K562 (cell line): ENCODE measurements at regions not wholly inside any gene's neighbourhood (a gene's known extent, or its start where the extent isn't known, plus 50 kb on each side); places are given as distances from the start of the nearest gene placed in this dataset.

ENCODE experiments used
- HCFC1 ChIP-seq: IDR thresholded peaks from 2 replicates; pipeline ENCODE4 v1.6.1; 2012; ENCODE audit warnings: low read depth, low read length, improper control_type of control experiment
- KDM4B ChIP-seq, 2 experiments: fragments of 450-650 bp in 1 of 2; sonication (generic) in 1 of 2; IDR thresholded peaks; 2 replicates each; pipeline ENCODE4 v1.6.1; 2016 to 2017; ENCODE audit warnings: borderline replicate concordance in 2 of 2, antibody characterized with exemption in 1 of 2, low read depth in 1 of 2, mild to moderate bottlenecking in 1 of 2
- NCOA4 ChIP-seq: fragments of 450-650 bp; IDR thresholded peaks from 2 replicates; pipeline ENCODE4 v1.6.1; 2018; ENCODE audit warnings: mild to moderate bottlenecking; ENCODE audit not compliant: partially characterized antibody
- NFIC ChIP-seq: fragments of 450-650 bp; IDR thresholded peaks from 2 replicates; pipeline ENCODE4 v1.6.1; 2017; ENCODE audit warnings: mild to moderate bottlenecking, inconsistent platforms
- PTBP1 ChIP-seq: fragments of 200-400 bp; formaldehyde crosslinking; IDR thresholded peaks from 2 replicates; pipeline ENCODE4 v1.6.1; 2017; ENCODE audit warnings: low read depth, low read length
- ZFP1 ChIP-seq: fragments of 450-650 bp; formaldehyde crosslinking; IDR thresholded peaks from 2 replicates; pipeline ENCODE4 v1.4.0; 2020; ENCODE audit warnings: mild to moderate bottlenecking, mixed read lengths
- TF ChIP-seq, protein P1 (sequence below), 3 experiments: IDR thresholded peaks in 2 of 3; conservative IDR thresholded peaks in 1 of 3; 2 replicates each; pipeline ENCODE4 v1.5.1; 2011 to 2012; ENCODE audit warnings: low read length in 3 of 3, mild to moderate bottlenecking in 3 of 3, control low read depth in 2 of 3, improper control_type of control experiment in 1 of 3, inconsistent platforms in 1 of 3, low read depth in 1 of 3, mixed read lengths in 1 of 3, moderate library complexity in 1 of 3; ENCODE audit not compliant: insufficient read depth in 2 of 3
- TF ChIP-seq, protein P2 (sequence below), 2 experiments: fragments of 450-650 bp in 1 of 2; sonication (generic) in 1 of 2; formaldehyde crosslinking in 1 of 2; IDR thresholded peaks; 2 replicates each; pipeline versions ENCODE4 v1.7.1 to v1.9.0; 2016 to 2022; ENCODE audit warnings: inconsistent platforms in 1 of 2, mild to moderate bottlenecking in 1 of 2, missing genetic modification reagents in 1 of 2

DNA sequence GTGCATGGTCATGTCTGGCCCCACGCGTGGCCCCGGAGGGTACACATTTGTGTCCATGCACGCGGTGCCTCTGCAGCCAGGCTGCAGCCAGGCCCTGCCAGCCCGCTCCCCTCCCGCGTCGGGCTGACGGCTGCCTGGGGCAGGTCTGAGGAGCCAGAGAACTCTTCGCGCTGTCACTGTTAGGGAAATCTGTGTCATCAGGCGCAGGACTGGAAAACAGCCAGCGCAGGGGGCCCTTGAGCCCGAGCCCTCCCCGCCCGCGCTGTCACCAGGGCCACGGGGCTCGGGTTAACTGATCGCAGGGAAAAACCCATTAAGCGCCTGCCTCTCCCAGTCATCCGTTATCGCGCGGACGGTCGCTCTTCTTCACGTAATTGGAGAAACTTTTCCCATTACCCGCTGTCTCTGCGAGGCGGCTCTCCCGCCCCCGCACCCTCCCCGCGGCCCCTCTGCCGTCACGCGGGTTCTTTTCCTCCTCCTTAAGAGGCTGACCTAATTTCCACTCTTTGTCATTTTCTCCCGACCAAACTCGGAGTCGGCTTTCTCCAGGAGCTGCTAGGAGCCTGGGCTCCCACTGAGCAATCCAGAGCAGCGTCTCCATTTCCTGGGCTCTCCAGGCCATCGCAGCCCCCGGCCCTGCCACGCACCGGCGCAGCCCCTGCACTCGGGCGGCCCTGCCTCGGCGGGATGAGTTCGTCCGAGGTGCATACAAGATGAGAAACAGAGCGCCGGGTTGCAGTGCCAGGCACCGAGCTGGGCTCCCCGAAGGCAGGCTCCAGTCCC lies 57.5 kb upstream of the PRR23E start:
- TF ChIP-seq PTBP1 (no peak), HCFC1 (no peak), KDM4B (IDR thresholded peaks at IDR 0.05; ENCODE audit: borderline replicate concordance in 2 of 2, low read depth in 1 of 2) (no peak), NCOA4 (no peak), NFIC (no peak), ZFP1 (CRISPR knock-in tag) (no peak)
- TF ChIP-seq, protein P1, sequence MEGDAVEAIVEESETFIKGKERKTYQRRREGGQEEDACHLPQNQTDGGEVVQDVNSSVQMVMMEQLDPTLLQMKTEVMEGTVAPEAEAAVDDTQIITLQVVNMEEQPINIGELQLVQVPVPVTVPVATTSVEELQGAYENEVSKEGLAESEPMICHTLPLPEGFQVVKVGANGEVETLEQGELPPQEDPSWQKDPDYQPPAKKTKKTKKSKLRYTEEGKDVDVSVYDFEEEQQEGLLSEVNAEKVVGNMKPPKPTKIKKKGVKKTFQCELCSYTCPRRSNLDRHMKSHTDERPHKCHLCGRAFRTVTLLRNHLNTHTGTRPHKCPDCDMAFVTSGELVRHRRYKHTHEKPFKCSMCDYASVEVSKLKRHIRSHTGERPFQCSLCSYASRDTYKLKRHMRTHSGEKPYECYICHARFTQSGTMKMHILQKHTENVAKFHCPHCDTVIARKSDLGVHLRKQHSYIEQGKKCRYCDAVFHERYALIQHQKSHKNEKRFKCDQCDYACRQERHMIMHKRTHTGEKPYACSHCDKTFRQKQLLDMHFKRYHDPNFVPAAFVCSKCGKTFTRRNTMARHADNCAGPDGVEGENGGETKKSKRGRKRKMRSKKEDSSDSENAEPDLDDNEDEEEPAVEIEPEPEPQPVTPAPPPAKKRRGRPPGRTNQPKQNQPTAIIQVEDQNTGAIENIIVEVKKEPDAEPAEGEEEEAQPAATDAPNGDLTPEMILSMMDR (IDR thresholded peaks at IDR 0.05 in 2 of 3, conservative IDR thresholded peaks at IDR 0.05 in 1 of 3; ENCODE audit: insufficient read depth in 2 of 3, low read depth in 1 of 3, low read length in 3 of 3): no peak
- TF ChIP-seq, protein P2, sequence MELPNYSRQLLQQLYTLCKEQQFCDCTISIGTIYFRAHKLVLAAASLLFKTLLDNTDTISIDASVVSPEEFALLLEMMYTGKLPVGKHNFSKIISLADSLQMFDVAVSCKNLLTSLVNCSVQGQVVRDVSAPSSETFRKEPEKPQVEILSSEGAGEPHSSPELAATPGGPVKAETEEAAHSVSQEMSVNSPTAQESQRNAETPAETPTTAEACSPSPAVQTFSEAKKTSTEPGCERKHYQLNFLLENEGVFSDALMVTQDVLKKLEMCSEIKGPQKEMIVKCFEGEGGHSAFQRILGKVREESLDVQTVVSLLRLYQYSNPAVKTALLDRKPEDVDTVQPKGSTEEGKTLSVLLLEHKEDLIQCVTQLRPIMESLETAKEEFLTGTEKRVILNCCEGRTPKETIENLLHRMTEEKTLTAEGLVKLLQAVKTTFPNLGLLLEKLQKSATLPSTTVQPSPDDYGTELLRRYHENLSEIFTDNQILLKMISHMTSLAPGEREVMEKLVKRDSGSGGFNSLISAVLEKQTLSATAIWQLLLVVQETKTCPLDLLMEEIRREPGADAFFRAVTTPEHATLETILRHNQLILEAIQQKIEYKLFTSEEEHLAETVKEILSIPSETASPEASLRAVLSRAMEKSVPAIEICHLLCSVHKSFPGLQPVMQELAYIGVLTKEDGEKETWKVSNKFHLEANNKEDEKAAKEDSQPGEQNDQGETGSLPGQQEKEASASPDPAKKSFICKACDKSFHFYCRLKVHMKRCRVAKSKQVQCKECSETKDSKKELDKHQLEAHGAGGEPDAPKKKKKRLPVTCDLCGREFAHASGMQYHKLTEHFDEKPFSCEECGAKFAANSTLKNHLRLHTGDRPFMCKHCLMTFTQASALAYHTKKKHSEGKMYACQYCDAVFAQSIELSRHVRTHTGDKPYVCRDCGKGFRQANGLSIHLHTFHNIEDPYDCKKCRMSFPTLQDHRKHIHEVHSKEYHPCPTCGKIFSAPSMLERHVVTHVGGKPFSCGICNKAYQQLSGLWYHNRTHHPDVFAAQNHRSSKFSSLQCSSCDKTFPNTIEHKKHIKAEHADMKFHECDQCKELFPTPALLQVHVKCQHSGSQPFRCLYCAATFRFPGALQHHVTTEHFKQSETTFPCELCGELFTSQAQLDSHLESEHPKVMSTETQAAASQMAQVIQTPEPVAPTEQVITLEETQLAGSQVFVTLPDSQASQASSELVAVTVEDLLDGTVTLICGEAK (IDR thresholded peaks at IDR 0.05): no peak
- TF ChIP-seq, protein P2 (CRISPR knock-in tag; IDR thresholded peaks at IDR 0.05): no peak
